Astrocyte of the cerebellum (primary cell): ENCODE measurements at regions not wholly inside any gene's neighbourhood (a gene's known extent, or its start where the extent isn't known, plus 50 kb on each side); places are given as distances from the start of the nearest gene placed in this dataset.

Source experiments
- DNase-seq: peaks from one replicate; pipeline ENCODE4 v3.0.0-alpha.2; 2011; ENCODE audit warnings: low read depth
- H3K4me3 ChIP-seq: 2 replicates; pipeline ENCODE4 v1.5.1; 2011; ENCODE audit warnings: mild to moderate bottlenecking, low read depth, low read length, moderate library complexity
- CTCF ChIP-seq: IDR thresholded peaks from 2 replicates; pipeline ENCODE4 v1.5.1; 2012; ENCODE audit warnings: low read length, low read depth, moderate library complexity, mild to moderate bottlenecking; ENCODE audit errors: missing control alignments
- in situ Hi-C: cut with HindIII; loops from 2 replicates; pipeline ENCODE4 v1.10.0; 2017; ENCODE audit warnings: low sequenced_read_pairs

GRCh38 chr6:106895703-106896040, 78.9 kb downstream of the CD24 start:
- H3K4me3 ChIP-seq = no peak overlapping the region
- in situ Hi-C loops = no loop called here
- TF ChIP-seq CTCF = no peak
- DNase-seq = no peak

- no peak for DNase-seq
Measured at GRCh38 chr6:106894978-106895702, 79.4 kb downstream of the CD24 start.

GRCh38 chr6:106892186-106892585, 82.3 kb downstream of the CD24 start:
- in situ Hi-C loops = no loop called here
- H3K4me3 ChIP-seq = no peak overlapping the region
- no peak for TF ChIP-seq CTCF
- no peak for DNase-seq

More at GRCh38 chr6:106894978-106895702, 79.4 kb downstream of the CD24 start:
- no peak for TF ChIP-seq CTCF
- no peak overlapping the region for H3K4me3 ChIP-seq
- in situ Hi-C loops = no loop called here

- TF ChIP-seq CTCF = no peak
- no peak overlapping the region for H3K4me3 ChIP-seq
- DNase-seq = no peak
- in situ Hi-C loops = no loop called here
Measured at GRCh38 chr6:106890447-106890846, 84.1 kb downstream of the CD24 start.

- DNase-seq = no peak
- no peak for TF ChIP-seq CTCF
- in situ Hi-C loops = no loop called here
- H3K4me3 ChIP-seq = no peak overlapping the region
Measured at GRCh38 chr6:106889692-106890091, 84.8 kb downstream of the CD24 start.

- TF ChIP-seq CTCF = no peak
- DNase-seq = no peak
- H3K4me3 ChIP-seq = no peak overlapping the region
- in situ Hi-C loops = no loop called here
Measured at GRCh38 chr6:106886922-106887797, 87.4 kb downstream of the CD24 start.
